ENCODE measurements at regions not wholly inside any gene's neighbourhood (a gene's known extent, or its start where the extent isn't known, plus 50 kb on each side); places are given as distances from the start of the nearest gene placed in this dataset.

GRCh38 chr2:133838642-133839365 lies 270.5 kb upstream of the NCKAP5 start:
- no peaks in the 10 kb centered on the region for H3K36me3 ChIP-seq (ENCODE audit: control insufficient read depth in 2 of 2, insufficient read depth in 2 of 2, low read length in 2 of 2)
- H3K4me1 ChIP-seq (ENCODE audit: control insufficient read depth, insufficient read depth, low read length), result no peaks in the 10 kb centered on the region
- H3K4me3 ChIP-seq (ENCODE audit: low read length in 2 of 2), result no peak overlapping the region
- no peaks in the 10 kb centered on the region for H3K27me3 ChIP-seq (ENCODE audit: control insufficient read depth in 1 of 2, insufficient read depth in 2 of 2, low read length in 2 of 2)
- H3K9ac ChIP-seq (ENCODE audit: low read length in 2 of 2), result no peak overlapping the region
- H3K27ac ChIP-seq (ENCODE audit: low read length), result no peak overlapping the region
- H3K9me3 ChIP-seq (ENCODE audit: control insufficient read depth in 2 of 2, low read length in 2 of 2), result no peaks in the 10 kb centered on the region

- no peak overlapping the region for H3K9ac ChIP-seq (ENCODE audit: low read length in 2 of 2)
- no peaks in the 10 kb centered on the region for H3K36me3 ChIP-seq (ENCODE audit: control insufficient read depth in 2 of 2, insufficient read depth in 2 of 2, low read length in 2 of 2)
- H3K27ac ChIP-seq (ENCODE audit: low read length), result no peak overlapping the region
- H3K27me3 ChIP-seq (ENCODE audit: control insufficient read depth in 1 of 2, insufficient read depth in 2 of 2, low read length in 2 of 2), result no peaks in the 10 kb centered on the region
- H3K9me3 ChIP-seq (ENCODE audit: control insufficient read depth in 2 of 2, low read length in 2 of 2), result no peaks in the 10 kb centered on the region
- no peak overlapping the region for H3K4me3 ChIP-seq (ENCODE audit: low read length in 2 of 2)
- peaks cover 2% of the 10 kb centered on the region for H3K4me1 ChIP-seq (ENCODE audit: control insufficient read depth, insufficient read depth, low read length)
Observed at GRCh38 chr2:133839677-133840076, 271.4 kb upstream of the NCKAP5 start.

GRCh38 chr2:133840761-133841160 lies 272.5 kb upstream of the NCKAP5 start:
- no peaks in the 10 kb centered on the region for H3K36me3 ChIP-seq (ENCODE audit: control insufficient read depth in 2 of 2, insufficient read depth in 2 of 2, low read length in 2 of 2)
- H3K9me3 ChIP-seq (ENCODE audit: control insufficient read depth in 2 of 2, low read length in 2 of 2), result no peaks in the 10 kb centered on the region
- H3K4me3 ChIP-seq (ENCODE audit: low read length in 2 of 2), result no peak overlapping the region
- H3K9ac ChIP-seq (ENCODE audit: low read length in 2 of 2), result no peak overlapping the region
- no peak overlapping the region for H3K27ac ChIP-seq (ENCODE audit: low read length)
- no peaks in the 10 kb centered on the region for H3K27me3 ChIP-seq (ENCODE audit: control insufficient read depth in 1 of 2, insufficient read depth in 2 of 2, low read length in 2 of 2)
- H3K4me1 ChIP-seq (ENCODE audit: control insufficient read depth, insufficient read depth, low read length), result peaks cover 2% of the 10 kb centered on the region

- H3K27ac ChIP-seq (ENCODE audit: low read length), result no peak overlapping the region
Observed at GRCh38 chr2:133841900-133842299, 273.6 kb upstream of the NCKAP5 start.

GRCh38 chr2:133842446-133842845 lies 274.2 kb upstream of the NCKAP5 start:
- no peak overlapping the region for H3K4me3 ChIP-seq (ENCODE audit: low read length in 2 of 2)
- no peaks in the 10 kb centered on the region for H3K36me3 ChIP-seq (ENCODE audit: control insufficient read depth in 2 of 2, insufficient read depth in 2 of 2, low read length in 2 of 2)
- no peaks in the 10 kb centered on the region for H3K27me3 ChIP-seq (ENCODE audit: control insufficient read depth in 1 of 2, insufficient read depth in 2 of 2, low read length in 2 of 2)
- no peak overlapping the region for H3K9ac ChIP-seq (ENCODE audit: low read length in 2 of 2)
- H3K27ac ChIP-seq (ENCODE audit: low read length), result no peak overlapping the region
- peaks cover 2% of the 10 kb centered on the region for H3K4me1 ChIP-seq (ENCODE audit: control insufficient read depth, insufficient read depth, low read length)
- H3K9me3 ChIP-seq (ENCODE audit: control insufficient read depth in 2 of 2, low read length in 2 of 2), result no peaks in the 10 kb centered on the region

More at GRCh38 chr2:133841900-133842299, 273.6 kb upstream of the NCKAP5 start:
- Histone ChIP-seq H3K27me3 (ENCODE audit: control insufficient read depth in 1 of 2, insufficient read depth in 2 of 2, low read length in 2 of 2) (no peaks in the 10 kb centered on the region), H3K4me1 (ENCODE audit: control insufficient read depth, insufficient read depth, low read length) (peaks cover 2% of the 10 kb centered on the region), H3K4me3 (ENCODE audit: low read length in 2 of 2) (no peak overlapping the region), H3K36me3 (ENCODE audit: control insufficient read depth in 2 of 2, insufficient read depth in 2 of 2, low read length in 2 of 2) (no peaks in the 10 kb centered on the region), H3K9me3 (ENCODE audit: control insufficient read depth in 2 of 2, low read length in 2 of 2) (no peaks in the 10 kb centered on the region), H3K9ac (ENCODE audit: low read length in 2 of 2) (no peak overlapping the region)

GRCh38 chr2:133843091-133843490 lies 274.8 kb upstream of the NCKAP5 start:
- H3K4me3 ChIP-seq (ENCODE audit: low read length in 2 of 2), result no peak overlapping the region
- H3K9ac ChIP-seq (ENCODE audit: low read length in 2 of 2), result no peak overlapping the region
- H3K27ac ChIP-seq (ENCODE audit: low read length), result no peak overlapping the region
- no peaks in the 10 kb centered on the region for H3K36me3 ChIP-seq (ENCODE audit: control insufficient read depth in 2 of 2, insufficient read depth in 2 of 2, low read length in 2 of 2)
- no peaks in the 10 kb centered on the region for H3K9me3 ChIP-seq (ENCODE audit: control insufficient read depth in 2 of 2, low read length in 2 of 2)
- H3K27me3 ChIP-seq (ENCODE audit: control insufficient read depth in 1 of 2, insufficient read depth in 2 of 2, low read length in 2 of 2), result no peaks in the 10 kb centered on the region
- peaks cover 2% of the 10 kb centered on the region for H3K4me1 ChIP-seq (ENCODE audit: control insufficient read depth, insufficient read depth, low read length)

GRCh38 chr2:133843551-133843950 lies 275.3 kb upstream of the NCKAP5 start:
- H3K9ac ChIP-seq (ENCODE audit: low read length in 2 of 2), result no peak overlapping the region
- no peaks in the 10 kb centered on the region for H3K9me3 ChIP-seq (ENCODE audit: control insufficient read depth in 2 of 2, low read length in 2 of 2)

GRCh38 chr2:133844214-133844892 lies 276.1 kb upstream of the NCKAP5 start:
- Histone ChIP-seq H3K4me1 (ENCODE audit: control insufficient read depth, insufficient read depth, low read length) (peaks cover 2% of the 10 kb centered on the region), H3K36me3 (ENCODE audit: control insufficient read depth in 2 of 2, insufficient read depth in 2 of 2, low read length in 2 of 2) (no peaks in the 10 kb centered on the region), H3K9me3 (ENCODE audit: control insufficient read depth in 2 of 2, low read length in 2 of 2) (no peaks in the 10 kb centered on the region), H3K27me3 (ENCODE audit: control insufficient read depth in 1 of 2, insufficient read depth in 2 of 2, low read length in 2 of 2) (peaks cover 0 to 3% of the 10 kb centered on the region in 2 donors), H3K27ac (ENCODE audit: low read length) (no peak overlapping the region), H3K9ac (ENCODE audit: low read length in 2 of 2) (no peak overlapping the region), H3K4me3 (ENCODE audit: low read length in 2 of 2) (no peak overlapping the region)

More at GRCh38 chr2:133843551-133843950, 275.3 kb upstream of the NCKAP5 start:
- H3K36me3 ChIP-seq (ENCODE audit: control insufficient read depth in 2 of 2, insufficient read depth in 2 of 2, low read length in 2 of 2), result no peaks in the 10 kb centered on the region
- peaks cover 2% of the 10 kb centered on the region for H3K4me1 ChIP-seq (ENCODE audit: control insufficient read depth, insufficient read depth, low read length)
- H3K4me3 ChIP-seq (ENCODE audit: low read length in 2 of 2), result no peak overlapping the region
- H3K27ac ChIP-seq (ENCODE audit: low read length), result no peak overlapping the region
- H3K27me3 ChIP-seq (ENCODE audit: control insufficient read depth in 1 of 2, insufficient read depth in 2 of 2, low read length in 2 of 2), result no peaks in the 10 kb centered on the region

GRCh38 chr2:133846476-133846875 lies 278.2 kb upstream of the NCKAP5 start:
- no peak overlapping the region for H3K9ac ChIP-seq (ENCODE audit: low read length in 2 of 2)
- H3K4me3 ChIP-seq (ENCODE audit: low read length in 2 of 2), result no peak overlapping the region
- no peaks in the 10 kb centered on the region for H3K36me3 ChIP-seq (ENCODE audit: control insufficient read depth in 2 of 2, insufficient read depth in 2 of 2, low read length in 2 of 2)
- no peaks in the 10 kb centered on the region for H3K9me3 ChIP-seq (ENCODE audit: control insufficient read depth in 2 of 2, low read length in 2 of 2)
- peaks cover 0 to 5% of the 10 kb centered on the region in 2 donors for H3K27me3 ChIP-seq (ENCODE audit: control insufficient read depth in 1 of 2, insufficient read depth in 2 of 2, low read length in 2 of 2)
- peaks cover 2% of the 10 kb centered on the region for H3K4me1 ChIP-seq (ENCODE audit: control insufficient read depth, insufficient read depth, low read length)
- H3K27ac ChIP-seq (ENCODE audit: low read length), result no peak overlapping the region

- peaks cover 0 to 5% of the 10 kb centered on the region in 2 donors for H3K27me3 ChIP-seq (ENCODE audit: control insufficient read depth in 1 of 2, insufficient read depth in 2 of 2, low read length in 2 of 2)
- H3K9ac ChIP-seq (ENCODE audit: low read length in 2 of 2), result no peak overlapping the region
- peaks cover 2% of the 10 kb centered on the region for H3K4me1 ChIP-seq (ENCODE audit: control insufficient read depth, insufficient read depth, low read length)
- H3K27ac ChIP-seq (ENCODE audit: low read length), result no peak overlapping the region
- no peak overlapping the region for H3K4me3 ChIP-seq (ENCODE audit: low read length in 2 of 2)
- H3K36me3 ChIP-seq (ENCODE audit: control insufficient read depth in 2 of 2, insufficient read depth in 2 of 2, low read length in 2 of 2), result no peaks in the 10 kb centered on the region
- no peaks in the 10 kb centered on the region for H3K9me3 ChIP-seq (ENCODE audit: control insufficient read depth in 2 of 2, low read length in 2 of 2)
Observed at GRCh38 chr2:133847591-133847990, 279.3 kb upstream of the NCKAP5 start.

- no peak overlapping the region for H3K9ac ChIP-seq (ENCODE audit: low read length in 2 of 2)
- peaks cover 2% of the 10 kb centered on the region for H3K4me1 ChIP-seq (ENCODE audit: control insufficient read depth, insufficient read depth, low read length)
- H3K27ac ChIP-seq (ENCODE audit: low read length), result no peak overlapping the region
- no peak overlapping the region for H3K4me3 ChIP-seq (ENCODE audit: low read length in 2 of 2)
- no peaks in the 10 kb centered on the region for H3K9me3 ChIP-seq (ENCODE audit: control insufficient read depth in 2 of 2, low read length in 2 of 2)
- no peaks in the 10 kb centered on the region for H3K36me3 ChIP-seq (ENCODE audit: control insufficient read depth in 2 of 2, insufficient read depth in 2 of 2, low read length in 2 of 2)
- peaks cover 0 to 5% of the 10 kb centered on the region in 2 donors for H3K27me3 ChIP-seq (ENCODE audit: control insufficient read depth in 1 of 2, insufficient read depth in 2 of 2, low read length in 2 of 2)
Observed at GRCh38 chr2:133848111-133848649, 279.9 kb upstream of the NCKAP5 start.
